ENCODE measurements at regions not wholly inside any gene's neighbourhood (a gene's known extent, or its start where the extent isn't known, plus 50 kb on each side); places are given as distances from the start of the nearest gene placed in this dataset.

DNA sequence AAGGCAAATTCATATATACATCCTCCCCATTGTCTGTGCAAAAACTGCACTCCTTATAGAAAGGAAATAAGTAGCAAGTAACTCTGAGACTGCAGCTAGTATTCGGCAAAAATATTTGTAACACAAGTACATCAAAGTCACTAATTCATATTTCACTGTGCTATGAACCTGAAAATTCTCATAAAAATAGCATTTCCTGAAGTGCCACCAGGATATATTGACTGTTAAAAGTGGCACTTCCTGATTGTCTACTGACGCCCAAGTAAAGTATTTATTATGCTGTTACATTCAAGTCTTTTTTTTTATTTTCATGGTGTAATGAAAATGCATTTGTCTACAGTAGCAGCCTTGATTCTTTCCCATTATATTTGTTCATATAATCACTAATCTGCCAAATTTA, 673.8 kb downstream of the PTPRC start:
- DNase-seq (no peak), ATAC-seq (ENCODE audit: insufficient read depth, low read depth) (no peak)
- Histone ChIP-seq H3K4me2 (ENCODE audit: insufficient read depth, low read length) (no peak overlapping the region), H3K4me1 (ENCODE audit: insufficient read depth, low read length) (peaks cover 27% of the 10 kb centered on the region), H3K9ac (ENCODE audit: low read depth, low read length) (no peak overlapping the region), H2AFZ (ENCODE audit: low read depth, low read length) (peak overlapping the region; percentile 51), H3K27me3 (ENCODE audit: insufficient read depth, low read length, poor library complexity) (no peaks in the 10 kb centered on the region), H3K36me3 (ENCODE audit: insufficient read depth, low read length) (no peaks in the 10 kb centered on the region), H3K4me3 (ENCODE audit: low read depth in 1 of 2, low read length in 2 of 2) (no peak overlapping the region), H3K27ac (ENCODE audit: low read length) (no peak overlapping the region), H3K9me3 (ENCODE audit: insufficient read depth, low read length, severe bottlenecking) (no peaks in the 10 kb centered on the region), H4K20me1 (ENCODE audit: insufficient read depth, low read length) (no peaks in the 10 kb centered on the region), H3K79me2 (ENCODE audit: insufficient read depth, low read length) (no peaks in the 10 kb centered on the region)
- no peak for TF ChIP-seq EZH2 (IDR thresholded peaks at IDR 0.05; ENCODE audit: borderline replicate concordance, low read depth, low read length, severe bottlenecking)
- TF ChIP-seq, protein P1, sequence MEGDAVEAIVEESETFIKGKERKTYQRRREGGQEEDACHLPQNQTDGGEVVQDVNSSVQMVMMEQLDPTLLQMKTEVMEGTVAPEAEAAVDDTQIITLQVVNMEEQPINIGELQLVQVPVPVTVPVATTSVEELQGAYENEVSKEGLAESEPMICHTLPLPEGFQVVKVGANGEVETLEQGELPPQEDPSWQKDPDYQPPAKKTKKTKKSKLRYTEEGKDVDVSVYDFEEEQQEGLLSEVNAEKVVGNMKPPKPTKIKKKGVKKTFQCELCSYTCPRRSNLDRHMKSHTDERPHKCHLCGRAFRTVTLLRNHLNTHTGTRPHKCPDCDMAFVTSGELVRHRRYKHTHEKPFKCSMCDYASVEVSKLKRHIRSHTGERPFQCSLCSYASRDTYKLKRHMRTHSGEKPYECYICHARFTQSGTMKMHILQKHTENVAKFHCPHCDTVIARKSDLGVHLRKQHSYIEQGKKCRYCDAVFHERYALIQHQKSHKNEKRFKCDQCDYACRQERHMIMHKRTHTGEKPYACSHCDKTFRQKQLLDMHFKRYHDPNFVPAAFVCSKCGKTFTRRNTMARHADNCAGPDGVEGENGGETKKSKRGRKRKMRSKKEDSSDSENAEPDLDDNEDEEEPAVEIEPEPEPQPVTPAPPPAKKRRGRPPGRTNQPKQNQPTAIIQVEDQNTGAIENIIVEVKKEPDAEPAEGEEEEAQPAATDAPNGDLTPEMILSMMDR (IDR thresholded peaks at IDR 0.05; ENCODE audit: borderline replicate concordance, extremely low read depth, low read length, poor library complexity, severe bottlenecking): no peak

DNA sequence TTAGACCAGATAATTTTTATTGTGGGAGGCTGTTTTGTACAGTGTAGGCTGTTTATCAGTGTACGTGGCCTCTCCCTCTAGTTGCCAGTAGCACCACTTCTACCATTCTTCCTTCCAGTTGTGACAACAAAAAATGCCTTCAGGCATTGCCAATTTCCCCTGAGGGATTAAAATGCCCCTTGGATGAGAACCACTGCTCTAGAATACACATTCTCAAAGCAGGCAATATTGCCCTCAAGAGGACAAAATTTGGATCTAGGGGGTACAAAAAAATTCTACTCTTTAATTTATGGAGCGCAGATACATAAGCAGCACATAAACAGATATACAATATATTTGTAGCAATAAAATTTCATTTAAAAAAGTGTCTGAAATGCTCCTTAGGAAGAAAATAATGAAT, 674.6 kb downstream of the PTPRC start:
- ATAC-seq (ENCODE audit: insufficient read depth, low read depth) (no peak), DNase-seq (no peak)
- H2AFZ ChIP-seq (ENCODE audit: low read depth, low read length): peak overlapping the region; percentile 48
- TF ChIP-seq EZH2 (IDR thresholded peaks at IDR 0.05; ENCODE audit: borderline replicate concordance, low read depth, low read length, severe bottlenecking): no peak
- TF ChIP-seq, protein P1 (IDR thresholded peaks at IDR 0.05; ENCODE audit: borderline replicate concordance, extremely low read depth, low read length, poor library complexity, severe bottlenecking): no peak
- no peaks in the 10 kb centered on the region for H3K27me3 ChIP-seq (ENCODE audit: insufficient read depth, low read length, poor library complexity)
- no peak overlapping the region for H3K4me3 ChIP-seq (ENCODE audit: low read depth in 1 of 2, low read length in 2 of 2)
- H3K9ac ChIP-seq (ENCODE audit: low read depth, low read length): no peak overlapping the region
- no peaks in the 10 kb centered on the region for H3K36me3 ChIP-seq (ENCODE audit: insufficient read depth, low read length)
- no peaks in the 10 kb centered on the region for H4K20me1 ChIP-seq (ENCODE audit: insufficient read depth, low read length)
- H3K27ac ChIP-seq (ENCODE audit: low read length): no peak overlapping the region
- no peaks in the 10 kb centered on the region for H3K79me2 ChIP-seq (ENCODE audit: insufficient read depth, low read length)
- H3K9me3 ChIP-seq (ENCODE audit: insufficient read depth, low read length, severe bottlenecking): no peaks in the 10 kb centered on the region
- peaks cover 27% of the 10 kb centered on the region for H3K4me1 ChIP-seq (ENCODE audit: insufficient read depth, low read length)
- H3K4me2 ChIP-seq (ENCODE audit: insufficient read depth, low read length): no peak overlapping the region

DNA sequence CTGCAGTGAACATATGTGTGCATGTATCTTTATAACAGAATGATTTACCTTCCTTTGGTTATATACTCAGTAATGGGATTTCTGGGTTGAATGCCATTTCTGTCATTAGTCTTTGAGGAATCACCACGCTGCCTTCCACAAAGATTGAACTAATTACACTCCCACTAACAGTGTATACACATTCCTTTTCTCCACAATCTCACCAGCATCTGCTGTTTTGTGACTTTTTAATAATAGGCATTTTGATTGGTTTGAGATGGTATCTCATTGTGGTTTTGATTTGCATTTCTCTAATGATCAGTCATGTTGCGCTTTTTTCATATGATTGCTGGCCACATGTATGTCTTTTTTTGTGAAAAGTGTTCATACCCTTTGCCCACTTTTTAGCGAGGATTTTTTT, 680.5 kb downstream of the PTPRC start:
- DNase-seq: no peak
- no peak overlapping the region for H3K4me2 ChIP-seq (ENCODE audit: insufficient read depth, low read length)
- H3K4me1 ChIP-seq (ENCODE audit: insufficient read depth, low read length): no peaks in the 10 kb centered on the region
- H3K27me3 ChIP-seq (ENCODE audit: insufficient read depth, low read length, poor library complexity): no peaks in the 10 kb centered on the region
- no peak overlapping the region for H3K27ac ChIP-seq (ENCODE audit: low read length)
- no peaks in the 10 kb centered on the region for H3K36me3 ChIP-seq (ENCODE audit: insufficient read depth, low read length)
- no peaks in the 10 kb centered on the region for H3K79me2 ChIP-seq (ENCODE audit: insufficient read depth, low read length)
- H3K9me3 ChIP-seq (ENCODE audit: insufficient read depth, low read length, severe bottlenecking): no peaks in the 10 kb centered on the region
- ATAC-seq (ENCODE audit: insufficient read depth, low read depth): no peak
- no peak overlapping the region for H3K9ac ChIP-seq (ENCODE audit: low read depth, low read length)
- TF ChIP-seq, protein P1 (IDR thresholded peaks at IDR 0.05; ENCODE audit: borderline replicate concordance, extremely low read depth, low read length, poor library complexity, severe bottlenecking): no peak
- TF ChIP-seq EZH2 (IDR thresholded peaks at IDR 0.05; ENCODE audit: borderline replicate concordance, low read depth, low read length, severe bottlenecking): no peak
- H3K4me3 ChIP-seq (ENCODE audit: low read depth in 1 of 2, low read length in 2 of 2): no peak overlapping the region
- no peaks in the 10 kb centered on the region for H4K20me1 ChIP-seq (ENCODE audit: insufficient read depth, low read length)
- no peak overlapping the region for H2AFZ ChIP-seq (ENCODE audit: low read depth, low read length)

DNA sequence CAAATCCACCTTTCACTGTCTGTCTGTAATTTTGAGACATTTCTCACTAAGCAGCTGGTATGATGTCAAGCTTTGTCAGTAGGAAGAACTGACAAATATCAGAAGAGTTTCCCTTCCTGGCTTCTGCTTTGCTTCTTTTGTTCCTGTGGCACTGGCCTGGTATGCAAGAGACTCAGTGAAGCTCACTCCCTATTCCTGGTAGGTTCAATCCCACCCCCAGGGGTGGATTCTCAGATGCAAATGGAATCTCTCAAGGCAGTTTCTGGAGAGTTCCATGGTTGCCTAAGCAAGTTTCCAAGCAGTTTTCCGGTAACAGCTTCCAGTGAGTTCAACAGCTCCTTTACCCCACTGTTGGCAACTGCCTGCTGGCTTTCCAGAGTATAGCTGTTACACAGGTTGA, 683.4 kb downstream of the PTPRC start:
- H3K9ac ChIP-seq (ENCODE audit: low read depth, low read length): no peak overlapping the region
- peaks cover 5% of the 10 kb centered on the region for H3K9me3 ChIP-seq (ENCODE audit: insufficient read depth, low read length, severe bottlenecking)
- no peaks in the 10 kb centered on the region for H3K36me3 ChIP-seq (ENCODE audit: insufficient read depth, low read length)
- H3K4me2 ChIP-seq (ENCODE audit: insufficient read depth, low read length): no peak overlapping the region
- H2AFZ ChIP-seq (ENCODE audit: low read depth, low read length): peak overlapping the region; percentile 47; the same call in 1 of the 2 replicates
- no peaks in the 10 kb centered on the region for H3K79me2 ChIP-seq (ENCODE audit: insufficient read depth, low read length)
- DNase-seq (no peak), ATAC-seq (ENCODE audit: insufficient read depth, low read depth) (no peak)
- H3K4me1 ChIP-seq (ENCODE audit: insufficient read depth, low read length): no peaks in the 10 kb centered on the region
- no peaks in the 10 kb centered on the region for H4K20me1 ChIP-seq (ENCODE audit: insufficient read depth, low read length)
- H3K27ac ChIP-seq (ENCODE audit: low read length): no peak overlapping the region
- H3K4me3 ChIP-seq (ENCODE audit: low read depth in 1 of 2, low read length in 2 of 2): no peak overlapping the region
- no peak for TF ChIP-seq EZH2 (IDR thresholded peaks at IDR 0.05; ENCODE audit: borderline replicate concordance, low read depth, low read length, severe bottlenecking)
- TF ChIP-seq, protein P1 (IDR thresholded peaks at IDR 0.05; ENCODE audit: borderline replicate concordance, extremely low read depth, low read length, poor library complexity, severe bottlenecking): no peak
- no peaks in the 10 kb centered on the region for H3K27me3 ChIP-seq (ENCODE audit: insufficient read depth, low read length, poor library complexity)

Data from DND-41 (cell line).